Spinal cord (tissue), 9 donors: ENCODE measurements at regions not wholly inside any gene's neighbourhood (a gene's known extent, or its start where the extent isn't known, plus 50 kb on each side); places are given as distances from the start of the nearest gene placed in this dataset.

Experiments used
- DNase-seq, 6 donors: peaks; one replicate each; pipeline versions ENCODE4 v3.0.0 to v3.0.0-alpha.2; 2013 to 2015; ENCODE audit warnings: low spot score in 6 of 6, low read depth in 4 of 6
- H3K27ac ChIP-seq: one replicate; pipeline ENCODE4 v1.5.1; 2013; ENCODE audit warnings: low read depth, low read length, control low read depth
- H3K27me3 ChIP-seq: one replicate; pipeline ENCODE4 v1.6.1; 2013; ENCODE audit warnings: low read length; ENCODE audit not compliant: control insufficient read depth, insufficient read depth
- H3K36me3 ChIP-seq: one replicate; pipeline ENCODE4 v1.6.1; 2013; ENCODE audit warnings: low read length; ENCODE audit not compliant: control insufficient read depth, insufficient read depth
- H3K4me1 ChIP-seq: one replicate; pipeline ENCODE4 v1.6.1; 2013; ENCODE audit warnings: low read length; ENCODE audit not compliant: control insufficient read depth, insufficient read depth
- H3K4me3 ChIP-seq: one replicate; pipeline ENCODE4 v1.5.1; 2013; ENCODE audit warnings: low read depth, low read length, control low read depth
- H3K9me3 ChIP-seq: one replicate; pipeline ENCODE4 v1.6.1; 2013; ENCODE audit warnings: low read length; ENCODE audit not compliant: control insufficient read depth, insufficient read depth
- WGBS: methylation state at CpG from one replicate; pipeline ENCODE4 v1.1.5; 2013; ENCODE audit warnings: missing lambda C conversion rate; ENCODE audit not compliant: insufficient coverage; 5-methylcytosine and 5-hydroxymethylcytosine counted together
- donor health status: healthy.

GRCh38 chr20:4083098-4083865 is 65.3 kb upstream of the SMOX start:
- Histone ChIP-seq H3K27me3 (no peaks in the 10 kb centered on the region), H3K27ac (peak overlapping the region; percentile 80), H3K36me3 (no peaks in the 10 kb centered on the region), H3K4me3 (peak overlapping the region; percentile 12), H3K4me1 (peaks cover 24% of the 10 kb centered on the region), H3K9me3 (no peaks in the 10 kb centered on the region)
- no peak for DNase-seq
- 22% methylated on average over 4 of the region's 11 CpGs for WGBS

- no peaks in the 10 kb centered on the region for H3K9me3 ChIP-seq
- peak overlapping the region; percentile 81 for H3K27ac ChIP-seq
- H3K4me1 ChIP-seq, result peaks cover 24% of the 10 kb centered on the region
- 82% methylated on average over 2 of the region's 7 CpGs for WGBS
- no peak overlapping the region for H3K4me3 ChIP-seq
- H3K27me3 ChIP-seq, result no peaks in the 10 kb centered on the region
- no peak for DNase-seq
- H3K36me3 ChIP-seq, result no peaks in the 10 kb centered on the region
Observed at GRCh38 chr20:4082406-4083097, 66.1 kb upstream of the SMOX start.

- no peak for DNase-seq
- Histone ChIP-seq H3K9me3 (no peaks in the 10 kb centered on the region), H3K27me3 (no peaks in the 10 kb centered on the region), H3K27ac (no peak overlapping the region), H3K36me3 (no peaks in the 10 kb centered on the region), H3K4me1 (peaks cover 24% of the 10 kb centered on the region), H3K4me3 (no peak overlapping the region)
- 86% methylated on average over 1 of the region's 4 CpGs for WGBS
Observed at GRCh38 chr20:4081421-4081820, 66.1 kb upstream of the RNF24 start.

- no peak overlapping the region for H3K27ac ChIP-seq
- H3K4me1 ChIP-seq, result peaks cover 7% of the 10 kb centered on the region
- H3K4me3 ChIP-seq, result no peak overlapping the region
- WGBS, result no CpG with 5 or more reads among the region's 3 CpGs
- H3K27me3 ChIP-seq, result no peaks in the 10 kb centered on the region
- DNase-seq, result peak in 2 of 6 donors; percentile 57 to 66
- H3K9me3 ChIP-seq, result no peaks in the 10 kb centered on the region
- H3K36me3 ChIP-seq, result no peaks in the 10 kb centered on the region
Observed at GRCh38 chr20:4076671-4077070, 61.3 kb upstream of the RNF24 start.

- no CpG with 5 or more reads among the region's 3 CpGs for WGBS
- peak in 1 of 6 donors; percentile 11 for DNase-seq
- H3K4me3 ChIP-seq, result no peak overlapping the region
- no peaks in the 10 kb centered on the region for H3K36me3 ChIP-seq
- peaks cover 11% of the 10 kb centered on the region for H3K4me1 ChIP-seq
- no peak overlapping the region for H3K27ac ChIP-seq
- H3K9me3 ChIP-seq, result no peaks in the 10 kb centered on the region
- H3K27me3 ChIP-seq, result no peaks in the 10 kb centered on the region
Observed at GRCh38 chr20:4076033-4076432, 60.7 kb upstream of the RNF24 start.

GRCh38 chr20:4074877-4075455 is 59.6 kb upstream of the RNF24 start:
- Histone ChIP-seq H3K9me3 (no peaks in the 10 kb centered on the region), H3K4me1 (peaks cover 11% of the 10 kb centered on the region), H3K36me3 (no peaks in the 10 kb centered on the region), H3K27me3 (no peaks in the 10 kb centered on the region), H3K4me3 (no peak overlapping the region), H3K27ac (no peak overlapping the region)
- WGBS, result 86% methylated on average over 7 of the region's 7 CpGs
- DNase-seq, result no peak

GRCh38 chr20:4073852-4074741 is 58.7 kb upstream of the RNF24 start:
- H3K4me3 ChIP-seq, result no peak overlapping the region
- no peaks in the 10 kb centered on the region for H3K27me3 ChIP-seq
- peaks cover 11% of the 10 kb centered on the region for H3K4me1 ChIP-seq
- 60% methylated on average over 4 of the region's 6 CpGs for WGBS
- H3K36me3 ChIP-seq, result no peaks in the 10 kb centered on the region
- peak in 2 of 6 donors; percentile 57 to 86 for DNase-seq
- H3K27ac ChIP-seq, result no peak overlapping the region
- no peaks in the 10 kb centered on the region for H3K9me3 ChIP-seq

GRCh38 chr20:4071178-4071693 is 55.9 kb upstream of the RNF24 start:
- H3K36me3 ChIP-seq, result no peaks in the 10 kb centered on the region
- H3K9me3 ChIP-seq, result no peaks in the 10 kb centered on the region
- peaks cover 11% of the 10 kb centered on the region for H3K4me1 ChIP-seq
- 75% methylated on average over 5 of the region's 5 CpGs for WGBS
- no peaks in the 10 kb centered on the region for H3K27me3 ChIP-seq
- no peak for DNase-seq
- H3K27ac ChIP-seq, result no peak overlapping the region
- no peak overlapping the region for H3K4me3 ChIP-seq
